CD4-positive, alpha-beta T cell (primary cell): ENCODE measurements at regions not wholly inside any gene's neighbourhood (a gene's known extent, or its start where the extent isn't known, plus 50 kb on each side); places are given as distances from the start of the nearest gene placed in this dataset.

Source experiments
- ATAC-seq: fragments of 200-7000 bp; cut with Tn5 transposase; one replicate; pipeline ENCODE4 v1.10.0; 2022; ENCODE audit warnings: mild to moderate bottlenecking; ENCODE audit not compliant: poor library complexity
- CTCF ChIA-PET: fragments of 350-600 bp; sonication (Branson Sonifier 250); formaldehyde crosslinking; loops from one replicate; lab custom pipeline; 2021; ENCODE audit warnings: antibody characterized with exemption, inconsistent platforms; lab: Charles Lee
- POLR2A ChIA-PET: fragments of 350-600 bp; sonication (Branson Sonifier 250); formaldehyde crosslinking; loops from one replicate; lab custom pipeline; 2021; ENCODE audit warnings: antibody characterized with exemption, inconsistent platforms; lab: Charles Lee
- DNase-seq, 14 experiments: peaks; one replicate each; pipeline ENCODE4 v3.0.0-alpha.2; 2013 to 2020; ENCODE audit warnings: mixed read lengths in 2 of 14
- H3K27ac ChIP-seq, 2 donors: one replicate each; pipeline versions ENCODE4 v1.5.1 to v1.7.0; 2013; ENCODE audit warnings: low read length in 2 of 2, low read depth in 1 of 2, mild to moderate bottlenecking in 1 of 2
- H3K27me3 ChIP-seq, 2 experiments: 1 replicate in 1 of 2; 2 replicates in 1 of 2; pipeline versions ENCODE4 v1.6.1 to v1.7.0; 2013; ENCODE audit warnings: low read length in 2 of 2, control low read depth in 1 of 2, mild to moderate bottlenecking in 1 of 2, moderate library complexity in 1 of 2; ENCODE audit not compliant: insufficient read depth in 2 of 2, control insufficient read depth in 1 of 2
- H3K36me3 ChIP-seq: one replicate; pipeline ENCODE4 v1.6.1; 2013; ENCODE audit warnings: low read length, control low read depth; ENCODE audit not compliant: insufficient read depth
- H3K4me1 ChIP-seq: one replicate; pipeline ENCODE4 v1.6.1; 2013; ENCODE audit warnings: low read length, control low read depth; ENCODE audit not compliant: insufficient read depth
- H3K4me3 ChIP-seq: one replicate; pipeline ENCODE4 v1.5.1; 2013; ENCODE audit warnings: mild to moderate bottlenecking, low read length, moderate library complexity
- H3K9me3 ChIP-seq, 2 experiments: 1 replicate in 1 of 2; 2 replicates in 1 of 2; pipeline versions ENCODE4 v1.6.1 to v1.7.0; 2013; ENCODE audit warnings: low read length in 2 of 2, mild to moderate bottlenecking in 2 of 2, control low read depth in 1 of 2, moderate library complexity in 1 of 2; ENCODE audit not compliant: control insufficient read depth in 1 of 2, insufficient read depth in 1 of 2
- H3K27ac Mint-ChIP-seq: one replicate; pipeline ENCODE4 v1.8.0; 2020; ENCODE audit warnings: mixed read lengths
- H3K27me3 Mint-ChIP-seq: one replicate; pipeline ENCODE4 v1.8.0; 2021; ENCODE audit warnings: mixed read lengths
- H3K36me3 Mint-ChIP-seq: one replicate; pipeline ENCODE4 v1.8.0; 2021; ENCODE audit warnings: low read depth, mixed read lengths
- H3K4me1 Mint-ChIP-seq: one replicate; pipeline ENCODE4 v1.8.0; 2021; ENCODE audit warnings: low read depth, mixed read lengths
- H3K4me3 Mint-ChIP-seq: one replicate; pipeline ENCODE4 v1.8.0; 2020; ENCODE audit warnings: mild to moderate bottlenecking, mixed read lengths
- H3K9me3 Mint-ChIP-seq: one replicate; pipeline ENCODE4 v1.8.0; 2020; ENCODE audit warnings: mixed read lengths
- intact Hi-C, 2 experiments: fragments of 100-400 bp; cut with DNase I in 1 of 2; cut with micrococcal nuclease in 1 of 2; formaldehyde crosslinking; loops; one replicate each; pipeline versions ENCODE4 v1.15.1 to v1.9.0; 2023 to 2025; cut with DNase I, micrococcal nuclease
- TF ChIP-seq, protein P1 (sequence below): fragments of 200-600 bp; IDR thresholded peaks from one replicate; pipeline ENCODE4 v1.8.0; 2022; ENCODE audit warnings: antibody characterized with exemption, mild to moderate bottlenecking

DNA sequence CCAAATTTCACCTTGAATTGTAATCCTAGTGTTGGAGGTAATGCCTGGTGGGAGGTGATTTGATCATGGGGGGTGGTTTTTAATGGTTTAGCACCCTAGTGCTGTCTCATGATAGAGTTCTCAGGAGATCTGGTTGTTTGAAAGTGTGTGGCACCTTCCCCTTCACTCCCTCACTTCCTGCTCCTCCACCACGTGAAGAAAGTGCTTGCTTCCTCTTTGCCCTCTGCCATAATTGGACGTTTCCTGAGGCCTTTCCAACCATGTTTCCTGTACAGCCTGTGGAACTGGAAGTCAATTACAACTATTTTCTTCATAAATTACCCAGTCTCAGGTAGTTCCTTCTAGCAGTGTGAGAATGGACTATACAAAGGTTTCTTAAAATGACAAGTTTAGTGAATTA is 251.8 kb upstream of the NETO1 start:
- Mint-ChIP-seq H3K27ac (no peak overlapping the region), H3K4me1 (no peaks in the 10 kb centered on the region), H3K9me3 (peaks cover 5% of the 10 kb centered on the region), H3K27me3 (no peaks in the 10 kb centered on the region), H3K36me3 (no peaks in the 10 kb centered on the region), H3K4me3 (no peak overlapping the region)
- H3K36me3 ChIP-seq, result no peaks in the 10 kb centered on the region
- TF ChIP-seq, protein P1, sequence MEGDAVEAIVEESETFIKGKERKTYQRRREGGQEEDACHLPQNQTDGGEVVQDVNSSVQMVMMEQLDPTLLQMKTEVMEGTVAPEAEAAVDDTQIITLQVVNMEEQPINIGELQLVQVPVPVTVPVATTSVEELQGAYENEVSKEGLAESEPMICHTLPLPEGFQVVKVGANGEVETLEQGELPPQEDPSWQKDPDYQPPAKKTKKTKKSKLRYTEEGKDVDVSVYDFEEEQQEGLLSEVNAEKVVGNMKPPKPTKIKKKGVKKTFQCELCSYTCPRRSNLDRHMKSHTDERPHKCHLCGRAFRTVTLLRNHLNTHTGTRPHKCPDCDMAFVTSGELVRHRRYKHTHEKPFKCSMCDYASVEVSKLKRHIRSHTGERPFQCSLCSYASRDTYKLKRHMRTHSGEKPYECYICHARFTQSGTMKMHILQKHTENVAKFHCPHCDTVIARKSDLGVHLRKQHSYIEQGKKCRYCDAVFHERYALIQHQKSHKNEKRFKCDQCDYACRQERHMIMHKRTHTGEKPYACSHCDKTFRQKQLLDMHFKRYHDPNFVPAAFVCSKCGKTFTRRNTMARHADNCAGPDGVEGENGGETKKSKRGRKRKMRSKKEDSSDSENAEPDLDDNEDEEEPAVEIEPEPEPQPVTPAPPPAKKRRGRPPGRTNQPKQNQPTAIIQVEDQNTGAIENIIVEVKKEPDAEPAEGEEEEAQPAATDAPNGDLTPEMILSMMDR, result no peak
- POLR2A ChIA-PET, result no interaction called here
- no peak overlapping the region for H3K27ac ChIP-seq
- intact Hi-C loops, result no loop called here
- DNase-seq (no peak), ATAC-seq (no peak)
- no peaks in the 10 kb centered on the region for H3K4me1 ChIP-seq
- peaks cover 0 to 15% of the 10 kb centered on the region in 2 experiments for H3K9me3 ChIP-seq
- CTCF ChIA-PET, result no interaction called here
- no peak overlapping the region for H3K4me3 ChIP-seq
- H3K27me3 ChIP-seq, result no peaks in the 10 kb centered on the region

GRCh38 chr18:73118121-73118816 is 250.5 kb upstream of the NETO1 start:
- Histone ChIP-seq H3K27me3 (no peaks in the 10 kb centered on the region), H3K4me1 (no peaks in the 10 kb centered on the region), H3K27ac (no peak overlapping the region), H3K36me3 (no peaks in the 10 kb centered on the region), H3K9me3 (peaks cover 0 to 13% of the 10 kb centered on the region in 2 experiments), H3K4me3 (no peak overlapping the region)
- no peak overlapping the region for H3K27ac Mint-ChIP-seq
- ChIA-PET CTCF (no interaction called here), POLR2A (no interaction called here)
- H3K4me1 Mint-ChIP-seq, result no peaks in the 10 kb centered on the region
- TF ChIP-seq, protein P1, result no peak
- DNase-seq, result no peak
- intact Hi-C loops, result no loop called here
- ATAC-seq, result no peak
- H3K36me3 Mint-ChIP-seq, result no peaks in the 10 kb centered on the region
- no peak overlapping the region for H3K4me3 Mint-ChIP-seq
- peaks cover 5% of the 10 kb centered on the region for H3K9me3 Mint-ChIP-seq
- no peaks in the 10 kb centered on the region for H3K27me3 Mint-ChIP-seq

DNA sequence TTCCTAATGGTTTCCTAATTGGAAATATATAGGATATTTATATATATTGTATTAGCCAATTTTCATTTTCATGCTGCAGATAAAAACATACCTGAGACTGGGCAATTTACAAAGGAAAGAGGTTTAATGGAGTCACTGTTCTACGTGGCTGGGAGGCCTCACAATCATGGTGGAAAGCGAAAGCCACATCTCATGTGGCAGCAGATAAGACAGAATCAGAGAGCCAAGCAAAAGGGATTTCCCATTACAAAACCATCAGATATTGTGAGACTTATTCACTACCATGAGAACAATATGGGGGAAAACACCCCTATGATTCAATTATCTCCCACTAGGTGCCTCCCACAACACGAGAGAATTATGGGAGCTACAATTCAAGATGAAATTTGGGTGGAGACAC is 242.5 kb upstream of the NETO1 start:
- Mint-ChIP-seq H3K9me3 (peaks cover 15% of the 10 kb centered on the region), H3K4me1 (no peaks in the 10 kb centered on the region), H3K36me3 (no peaks in the 10 kb centered on the region), H3K27me3 (no peaks in the 10 kb centered on the region), H3K4me3 (no peak overlapping the region), H3K27ac (no peak overlapping the region)
- no peak for ATAC-seq
- no peaks in the 10 kb centered on the region for H3K4me1 ChIP-seq
- ChIA-PET POLR2A (no interaction called here), CTCF (no interaction called here)
- peaks cover 0 to 4% of the 10 kb centered on the region in 2 experiments for H3K9me3 ChIP-seq
- intact Hi-C loops, result no loop called here
- TF ChIP-seq, protein P1, result no peak
- no peaks in the 10 kb centered on the region for H3K27me3 ChIP-seq
- no peak overlapping the region for H3K27ac ChIP-seq
- DNase-seq, result no peak
- no peaks in the 10 kb centered on the region for H3K36me3 ChIP-seq
- no peak overlapping the region for H3K4me3 ChIP-seq
